Mesenchymal stem cell (in vitro differentiated cells and primary cell): ENCODE measurements at regions not wholly inside any gene's neighbourhood (a gene's known extent, or its start where the extent isn't known, plus 50 kb on each side); places are given as distances from the start of the nearest gene placed in this dataset.

ENCODE experiments used
- DNase-seq: peaks from one replicate; pipeline ENCODE4 v3.0.0-alpha.2; 2013
- H2AFZ ChIP-seq: one replicate; pipeline ENCODE4 v1.6.1; 2013; ENCODE audit warnings: low read depth, mild to moderate bottlenecking, control low read depth, inconsistent platforms, low read length, moderate library complexity
- H2AK5ac ChIP-seq: 2 replicates; pipeline ENCODE4 v1.6.1; 2013; ENCODE audit warnings: low read length, moderate library complexity, mild to moderate bottlenecking, inconsistent platforms; ENCODE audit not compliant: severe bottlenecking
- H2BK120ac ChIP-seq: one replicate; pipeline ENCODE4 v1.6.1; 2013; ENCODE audit warnings: low read depth, mild to moderate bottlenecking, inconsistent platforms, low read length, moderate library complexity
- H2BK12ac ChIP-seq, 2 experiments: one replicate each; pipeline ENCODE4 v1.6.1; 2013; ENCODE audit warnings: inconsistent platforms in 2 of 2, low read length in 2 of 2, mild to moderate bottlenecking in 2 of 2, moderate library complexity in 2 of 2, control low read depth in 1 of 2
- H2BK15ac ChIP-seq: one replicate; pipeline ENCODE4 v1.6.1; 2013; ENCODE audit warnings: mild to moderate bottlenecking, low read depth, inconsistent platforms; ENCODE audit not compliant: poor library complexity, severe bottlenecking
- H2BK5ac ChIP-seq: 2 replicates; pipeline ENCODE4 v1.6.1; 2013; ENCODE audit warnings: low read depth, mild to moderate bottlenecking, low read length, control low read depth, inconsistent platforms; ENCODE audit not compliant: poor library complexity, severe bottlenecking
- H3K14ac ChIP-seq, 2 experiments: one replicate each; pipeline ENCODE4 v1.6.1; 2013; ENCODE audit warnings: inconsistent platforms in 2 of 2, low read length in 2 of 2, control low read depth in 1 of 2, mild to moderate bottlenecking in 1 of 2, moderate library complexity in 1 of 2
- H3K18ac ChIP-seq, 2 experiments: one replicate each; pipeline ENCODE4 v1.6.1; 2013; ENCODE audit warnings: inconsistent platforms in 2 of 2, low read length in 2 of 2, control low read depth in 1 of 2, low read depth in 1 of 2, mild to moderate bottlenecking in 1 of 2
- H3K23ac ChIP-seq, 2 experiments: one replicate each; pipeline ENCODE4 v1.6.1; 2013; ENCODE audit warnings: inconsistent platforms in 2 of 2, low read length in 2 of 2, mild to moderate bottlenecking in 2 of 2, moderate library complexity in 2 of 2, control low read depth in 1 of 2
- H3K27ac ChIP-seq: 2 replicates; pipeline ENCODE4 v1.5.1; 2013; ENCODE audit warnings: mild to moderate bottlenecking, moderate library complexity, low read length, control low read depth, inconsistent platforms; ENCODE audit not compliant: poor library complexity, severe bottlenecking
- H3K27me3 ChIP-seq, 2 experiments: 2 replicates each; pipeline versions ENCODE4 v1.6.1 to v1.7.0; 2013; ENCODE audit warnings: low read length in 2 of 2, mild to moderate bottlenecking in 2 of 2, moderate library complexity in 2 of 2, control low read depth in 1 of 2, inconsistent platforms in 1 of 2; ENCODE audit not compliant: control insufficient read depth in 1 of 2, insufficient read depth in 1 of 2
- H3K36me3 ChIP-seq, 2 experiments: 2 replicates each; pipeline versions ENCODE4 v1.6.1 to v1.7.0; 2013; ENCODE audit warnings: low read length in 2 of 2, control low read depth in 1 of 2, inconsistent platforms in 1 of 2, low read depth in 1 of 2, mild to moderate bottlenecking in 1 of 2; ENCODE audit not compliant: insufficient read depth in 2 of 2, control insufficient read depth in 1 of 2
- H3K4ac ChIP-seq, 2 experiments: one replicate each; pipeline ENCODE4 v1.6.1; 2013; ENCODE audit warnings: inconsistent platforms in 2 of 2, low read length in 2 of 2, mild to moderate bottlenecking in 2 of 2, moderate library complexity in 2 of 2, control low read depth in 1 of 2, low read depth in 1 of 2
- H3K4me1 ChIP-seq: 2 replicates; pipeline ENCODE4 v1.6.1; 2013; ENCODE audit warnings: low read depth, low read length, control low read depth; ENCODE audit not compliant: control insufficient read depth, insufficient read depth
- H3K4me2 ChIP-seq: 2 replicates; pipeline ENCODE4 v1.6.1; 2013; ENCODE audit warnings: low read length, mild to moderate bottlenecking, inconsistent platforms; ENCODE audit not compliant: poor library complexity, severe bottlenecking
- H3K4me3 ChIP-seq, 2 experiments: 2 replicates each; pipeline versions ENCODE4 v1.5.1 to v1.7.0; 2013; ENCODE audit warnings: low read length in 2 of 2, mild to moderate bottlenecking in 2 of 2, control low read depth in 1 of 2, low read depth in 1 of 2; ENCODE audit not compliant: insufficient read depth in 1 of 2
- H3K79me1 ChIP-seq: replicated peaks from 2 replicates; pipeline ENCODE4 v1.6.1; 2013; ENCODE audit warnings: mild to moderate bottlenecking, control low read depth, low read length, inconsistent platforms; ENCODE audit not compliant: poor library complexity, severe bottlenecking
- H3K9ac ChIP-seq: 2 replicates; pipeline ENCODE4 v1.7.0; 2013; ENCODE audit warnings: mild to moderate bottlenecking, low read length, moderate library complexity
- H3K9me3 ChIP-seq: 2 replicates; pipeline ENCODE4 v1.7.0; 2013; ENCODE audit warnings: mild to moderate bottlenecking, low read length; ENCODE audit not compliant: control insufficient read depth
- H4K8ac ChIP-seq: one replicate; pipeline ENCODE4 v1.6.1; 2013; ENCODE audit warnings: inconsistent platforms, mild to moderate bottlenecking, low read length, moderate library complexity
- H4K91ac ChIP-seq: one replicate; pipeline ENCODE4 v1.6.1; 2013; ENCODE audit warnings: mild to moderate bottlenecking, low read length, inconsistent platforms
- WGBS: methylation state at CpG from one replicate; pipeline ENCODE4 v1.1.7; 2013; ENCODE audit warnings: mixed read lengths; 5-methylcytosine and 5-hydroxymethylcytosine counted together

DNA sequence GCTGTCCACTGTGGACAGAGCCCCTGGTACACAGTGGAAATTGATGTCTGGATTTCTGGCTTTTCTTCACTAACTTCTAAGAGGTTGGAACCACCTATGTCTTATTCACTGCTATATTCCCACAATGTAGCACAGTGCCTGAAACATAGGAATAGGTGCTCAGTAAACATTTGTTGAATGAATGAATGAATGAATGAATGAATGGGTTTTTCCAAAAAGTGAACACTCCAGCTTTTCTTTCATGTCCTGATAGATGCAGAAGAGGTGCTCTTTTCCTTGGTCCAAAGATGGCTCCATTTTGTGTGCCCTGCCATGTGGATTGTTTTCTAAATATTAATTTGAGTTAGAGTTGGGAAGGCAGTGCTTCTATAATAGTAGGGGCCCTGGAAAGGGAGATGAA is 124.1 kb downstream of the SP3 start:
- no peak for DNase-seq
- no peak overlapping the region for H2BK5ac ChIP-seq
- no peak overlapping the region for H4K8ac ChIP-seq
- no peak overlapping the region for H3K4ac ChIP-seq
- no peak overlapping the region for H3K4me3 ChIP-seq
- no peak overlapping the region for H3K18ac ChIP-seq
- no peak overlapping the region for H3K23ac ChIP-seq
- no peak overlapping the region for H2AK5ac ChIP-seq
- H3K27me3 ChIP-seq = no peaks in the 10 kb centered on the region
- no peak overlapping the region for H3K9ac ChIP-seq
- H3K9me3 ChIP-seq = no peaks in the 10 kb centered on the region
- H2BK12ac ChIP-seq = no peak overlapping the region
- H2BK15ac ChIP-seq = no peak overlapping the region
- H3K79me1 ChIP-seq = no peaks in the 10 kb centered on the region
- H3K4me2 ChIP-seq = no peak overlapping the region
- no peaks in the 10 kb centered on the region for H3K4me1 ChIP-seq
- no peak overlapping the region for H3K27ac ChIP-seq
- H4K91ac ChIP-seq = no peak overlapping the region
- H3K14ac ChIP-seq = no peak overlapping the region
- no peaks in the 10 kb centered on the region for H3K36me3 ChIP-seq
- H2AFZ ChIP-seq = no peak overlapping the region
- no peak overlapping the region for H2BK120ac ChIP-seq

- no peak overlapping the region for H3K18ac ChIP-seq
- H3K4ac ChIP-seq = no peak overlapping the region
- no peak overlapping the region for H2BK12ac ChIP-seq
- no peak overlapping the region for H2AFZ ChIP-seq
- H3K27me3 ChIP-seq = no peaks in the 10 kb centered on the region
- H4K91ac ChIP-seq = no peak overlapping the region
- no peak overlapping the region for H2BK120ac ChIP-seq
- no peak for DNase-seq
- no peaks in the 10 kb centered on the region for H3K9me3 ChIP-seq
- H3K23ac ChIP-seq = no peak overlapping the region
- H3K4me2 ChIP-seq = no peak overlapping the region
- H3K4me3 ChIP-seq = no peak overlapping the region
- H2BK15ac ChIP-seq = no peak overlapping the region
- H2AK5ac ChIP-seq = no peak overlapping the region
- H3K9ac ChIP-seq = no peak overlapping the region
- no peaks in the 10 kb centered on the region for H3K79me1 ChIP-seq
- H4K8ac ChIP-seq = no peak overlapping the region
- H3K14ac ChIP-seq = no peak overlapping the region
- 85% methylated on average over 6 of the region's 6 CpGs for WGBS
- H2BK5ac ChIP-seq = no peak overlapping the region
- H3K27ac ChIP-seq = no peak overlapping the region
- no peaks in the 10 kb centered on the region for H3K36me3 ChIP-seq
- no peaks in the 10 kb centered on the region for H3K4me1 ChIP-seq
These were observed 121.6 kb downstream of the SP3 start for GRCh38 chr2:173843526-173843925.

GRCh38 chr2:173851141-173851641 is 114.0 kb downstream of the SP3 start:
- Histone ChIP-seq H3K27me3 (no peaks in the 10 kb centered on the region), H2AK5ac (no peak overlapping the region), H3K23ac (no peak overlapping the region), H3K36me3 (no peaks in the 10 kb centered on the region), H3K14ac (no peak overlapping the region), H3K79me1 (no peaks in the 10 kb centered on the region), H3K18ac (no peak overlapping the region), H2BK5ac (no peak overlapping the region), H4K8ac (no peak overlapping the region), H3K27ac (no peak overlapping the region), H3K4me1 (no peaks in the 10 kb centered on the region), H2BK12ac (no peak overlapping the region), H4K91ac (no peak overlapping the region), H3K4me3 (no peak overlapping the region), H2BK120ac (no peak overlapping the region), H3K9me3 (no peaks in the 10 kb centered on the region), H2BK15ac (no peak overlapping the region), H3K4ac (no peak overlapping the region), H2AFZ (no peak overlapping the region), H3K4me2 (no peak overlapping the region), H3K9ac (no peak overlapping the region)
- no peak for DNase-seq
- WGBS = 94% methylated on average over 9 of the region's 9 CpGs

- H4K8ac ChIP-seq = no peak overlapping the region
- WGBS = 97% methylated on average over 6 of the region's 6 CpGs
These were observed 111.0 kb downstream of the SP3 start for GRCh38 chr2:173854141-173854540.

More at GRCh38 chr2:173854141-173854540, 111.0 kb downstream of the SP3 start:
- H2BK120ac ChIP-seq = no peak overlapping the region
- H3K4me1 ChIP-seq = no peaks in the 10 kb centered on the region
- no peak overlapping the region for H2BK12ac ChIP-seq
- no peak for DNase-seq
- H2BK15ac ChIP-seq = no peak overlapping the region
- H3K27ac ChIP-seq = no peak overlapping the region
- no peak overlapping the region for H2AK5ac ChIP-seq
- no peaks in the 10 kb centered on the region for H3K9me3 ChIP-seq
- H3K14ac ChIP-seq = no peak overlapping the region
- H3K23ac ChIP-seq = no peak overlapping the region
- H3K9ac ChIP-seq = no peak overlapping the region
- no peak overlapping the region for H2AFZ ChIP-seq
- no peak overlapping the region for H2BK5ac ChIP-seq
- H3K18ac ChIP-seq = no peak overlapping the region
- no peak overlapping the region for H3K4ac ChIP-seq
- H4K91ac ChIP-seq = no peak overlapping the region
- peaks cover 0 to 6% of the 10 kb centered on the region in 2 experiments for H3K27me3 ChIP-seq
- peak overlapping the region in 1 of 2 experiments; percentile 21 for H3K4me3 ChIP-seq
- H3K4me2 ChIP-seq = no peak overlapping the region
- H3K36me3 ChIP-seq = no peaks in the 10 kb centered on the region
- H3K79me1 ChIP-seq = no peaks in the 10 kb centered on the region
